PFSK-1 (cell line): ENCODE measurements at regions not wholly inside any gene's neighbourhood (a gene's known extent, or its start where the extent isn't known, plus 50 kb on each side); places are given as distances from the start of the nearest gene placed in this dataset.

Experiments used
- POLR2AphosphoS5 ChIP-seq: IDR thresholded peaks from 2 replicates; pipeline ENCODE4 v1.6.1; 2012; ENCODE audit warnings: low read depth, mild to moderate bottlenecking, control low read depth, low read length, moderate library complexity
- SIN3A ChIP-seq: IDR thresholded peaks from 2 replicates; pipeline ENCODE4 v1.6.1; 2012; ENCODE audit warnings: mild to moderate bottlenecking, low read length, moderate library complexity, borderline replicate concordance; ENCODE audit not compliant: insufficient read depth
- TAF1 ChIP-seq: IDR thresholded peaks from 2 replicates; pipeline ENCODE4 v1.6.1; 2012; ENCODE audit warnings: low read length, control low read depth, borderline replicate concordance; ENCODE audit not compliant: insufficient read depth
- TF ChIP-seq, protein P1 (sequence below), 2 experiments: IDR thresholded peaks; 2 replicates each; pipeline versions ENCODE4 v1.6.1 to v1.8.0; 2011 to 2012; ENCODE audit warnings: low read depth in 2 of 2, low read length in 2 of 2, control low read depth in 1 of 2, inconsistent platforms in 1 of 2, mild to moderate bottlenecking in 1 of 2, moderate library complexity in 1 of 2; ENCODE audit not compliant: insufficient read depth in 1 of 2

DNA sequence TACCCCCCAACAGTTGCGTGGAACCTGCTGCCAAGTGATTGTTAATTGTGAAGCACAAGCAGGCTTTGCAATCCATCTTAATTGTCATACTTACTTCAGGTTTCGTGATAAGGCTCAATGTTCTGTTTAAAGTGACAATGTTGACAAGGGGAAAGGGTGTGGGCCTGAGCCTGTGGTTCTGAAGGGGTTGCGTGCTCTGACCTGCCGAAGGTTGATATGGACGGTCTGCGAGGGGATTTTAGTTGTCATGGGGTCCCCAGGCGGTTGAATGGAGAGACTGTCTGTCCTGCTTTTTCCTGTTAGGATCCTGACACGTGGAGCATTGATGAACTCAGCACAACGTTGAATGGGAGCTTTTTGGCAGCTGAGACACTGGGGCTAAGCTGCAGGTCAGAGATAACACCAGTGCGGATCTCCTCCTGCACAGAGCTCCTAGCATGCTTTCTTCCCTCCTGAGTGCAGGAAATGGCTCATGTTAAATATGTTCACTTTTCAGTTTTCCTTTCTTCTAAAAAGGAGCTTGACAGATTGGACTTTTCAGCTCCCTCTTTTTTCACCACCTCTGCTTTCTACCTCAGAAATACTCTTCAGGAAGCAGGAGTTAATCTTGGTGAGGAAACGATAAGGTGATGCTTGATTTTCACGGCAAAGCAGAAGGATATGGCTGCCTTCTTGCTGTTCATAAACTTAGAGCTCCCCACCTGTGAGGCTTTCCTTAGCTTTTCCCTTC is 62.9 kb upstream of the ZEB2 start:
- TF ChIP-seq POLR2AphosphoS5: no peak
- TF ChIP-seq, protein P1, sequence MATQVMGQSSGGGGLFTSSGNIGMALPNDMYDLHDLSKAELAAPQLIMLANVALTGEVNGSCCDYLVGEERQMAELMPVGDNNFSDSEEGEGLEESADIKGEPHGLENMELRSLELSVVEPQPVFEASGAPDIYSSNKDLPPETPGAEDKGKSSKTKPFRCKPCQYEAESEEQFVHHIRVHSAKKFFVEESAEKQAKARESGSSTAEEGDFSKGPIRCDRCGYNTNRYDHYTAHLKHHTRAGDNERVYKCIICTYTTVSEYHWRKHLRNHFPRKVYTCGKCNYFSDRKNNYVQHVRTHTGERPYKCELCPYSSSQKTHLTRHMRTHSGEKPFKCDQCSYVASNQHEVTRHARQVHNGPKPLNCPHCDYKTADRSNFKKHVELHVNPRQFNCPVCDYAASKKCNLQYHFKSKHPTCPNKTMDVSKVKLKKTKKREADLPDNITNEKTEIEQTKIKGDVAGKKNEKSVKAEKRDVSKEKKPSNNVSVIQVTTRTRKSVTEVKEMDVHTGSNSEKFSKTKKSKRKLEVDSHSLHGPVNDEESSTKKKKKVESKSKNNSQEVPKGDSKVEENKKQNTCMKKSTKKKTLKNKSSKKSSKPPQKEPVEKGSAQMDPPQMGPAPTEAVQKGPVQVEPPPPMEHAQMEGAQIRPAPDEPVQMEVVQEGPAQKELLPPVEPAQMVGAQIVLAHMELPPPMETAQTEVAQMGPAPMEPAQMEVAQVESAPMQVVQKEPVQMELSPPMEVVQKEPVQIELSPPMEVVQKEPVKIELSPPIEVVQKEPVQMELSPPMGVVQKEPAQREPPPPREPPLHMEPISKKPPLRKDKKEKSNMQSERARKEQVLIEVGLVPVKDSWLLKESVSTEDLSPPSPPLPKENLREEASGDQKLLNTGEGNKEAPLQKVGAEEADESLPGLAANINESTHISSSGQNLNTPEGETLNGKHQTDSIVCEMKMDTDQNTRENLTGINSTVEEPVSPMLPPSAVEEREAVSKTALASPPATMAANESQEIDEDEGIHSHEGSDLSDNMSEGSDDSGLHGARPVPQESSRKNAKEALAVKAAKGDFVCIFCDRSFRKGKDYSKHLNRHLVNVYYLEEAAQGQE (IDR thresholded peaks at IDR 0.05; ENCODE audit: insufficient read depth in 1 of 2, low read depth in 2 of 2, low read length in 2 of 2): no peak
- no peak for TF ChIP-seq TAF1
- no peak for TF ChIP-seq SIN3A
